HG02610 (cell line): ENCODE measurements at regions not wholly inside any gene's neighbourhood (a gene's known extent, or its start where the extent isn't known, plus 50 kb on each side); places are given as distances from the start of the nearest gene placed in this dataset.
"Not testable (repeated sequence)": the region's sequence is repeated elsewhere in the genome, so short reads cannot be mapped to it uniquely, and the experiment has no call there.

Experiments
- ATAC-seq: cut with Tn5 transposase; IDR thresholded peaks from one replicate; pipeline ENCODE4 v1.9.1; 2021; ENCODE audit warnings: mild to moderate bottlenecking, moderate library complexity; ENCODE audit not compliant: unreplicated experiment

- not testable (repeated sequence) for ATAC-seq
These were observed 1024.9 kb downstream of the PRIM2 start for GRCh38 chr6:58342287-58342686.

GRCh38 chr6:58347534-58347933 is 1030.1 kb downstream of the PRIM2 start:
- ATAC-seq = not testable (repeated sequence)

GRCh38 chr6:58351619-58352018 is 1034.2 kb downstream of the PRIM2 start:
- not testable (repeated sequence) for ATAC-seq

- not testable (repeated sequence) for ATAC-seq
These were observed 1041.0 kb downstream of the PRIM2 start for GRCh38 chr6:58358452-58358851.

GRCh38 chr6:58365856-58366255 is 1048.4 kb downstream of the PRIM2 start:
- not testable (repeated sequence) for ATAC-seq

GRCh38 chr6:58406659-58407058 is 1089.2 kb downstream of the PRIM2 start:
- ATAC-seq = not testable (repeated sequence)

GRCh38 chr6:58419321-58419720 is 1101.9 kb downstream of the PRIM2 start:
- ATAC-seq = no peak
